WI38 (cell line): ENCODE measurements at regions not wholly inside any gene's neighbourhood (a gene's known extent, or its start where the extent isn't known, plus 50 kb on each side); places are given as distances from the start of the nearest gene placed in this dataset.
"Not testable (repeated sequence)": the region's sequence is repeated elsewhere in the genome, so short reads cannot be mapped to it uniquely, and the experiment has no call there.

Experiments
- H3K4me3 ChIP-seq: 2 replicates; pipeline ENCODE4 v1.5.1; 2011; ENCODE audit warnings: low read depth, mild to moderate bottlenecking, control low read depth, low read length
- CTCF ChIP-seq: IDR thresholded peaks from 2 replicates; pipeline ENCODE4 v1.5.1; 2012; ENCODE audit warnings: low read depth, mild to moderate bottlenecking, control low read depth, low read length

DNA sequence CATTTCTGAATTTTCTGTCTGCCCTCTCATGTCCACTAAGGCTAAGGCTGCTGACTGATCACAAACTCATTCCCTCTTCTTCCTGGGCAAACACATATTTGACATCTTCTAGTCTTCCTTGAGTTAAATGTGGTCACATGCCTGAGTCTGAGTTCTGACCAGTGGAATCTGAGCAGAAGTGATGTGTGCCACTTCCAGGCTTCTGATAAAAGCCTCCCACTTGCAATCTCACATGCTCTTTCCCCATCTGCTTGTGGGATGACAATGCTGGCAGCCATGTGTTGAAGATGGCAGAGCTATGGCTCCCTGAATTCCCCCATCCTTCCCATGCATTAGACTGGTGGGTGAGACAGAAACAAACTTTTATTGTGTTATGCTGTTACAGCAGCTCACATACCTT, 149.9 kb upstream of the ZNF648 start:
- TF ChIP-seq CTCF, result no peak
- H3K4me3 ChIP-seq, result no peak overlapping the region

DNA sequence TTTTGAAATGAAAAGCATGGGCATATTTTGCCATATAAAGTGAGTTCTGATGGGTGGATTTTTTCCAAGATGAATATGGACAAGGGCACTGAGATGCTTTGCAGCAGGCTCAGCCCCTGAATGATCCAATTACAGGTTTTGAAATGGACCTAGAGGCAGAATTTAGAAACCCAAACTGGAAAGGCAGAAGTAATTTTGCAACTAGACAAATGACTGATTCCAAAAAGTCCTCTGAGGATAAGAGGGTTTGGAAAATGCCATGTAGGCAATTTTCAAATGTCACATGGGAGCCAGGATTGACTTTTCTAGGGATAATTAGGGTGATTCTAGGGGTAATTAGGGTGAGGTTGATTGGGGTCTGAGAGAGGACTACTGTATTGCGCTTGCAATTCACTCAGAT, 148.9 kb upstream of the ZNF648 start:
- H3K4me3 ChIP-seq, result no peak overlapping the region
- no peak for TF ChIP-seq CTCF

DNA sequence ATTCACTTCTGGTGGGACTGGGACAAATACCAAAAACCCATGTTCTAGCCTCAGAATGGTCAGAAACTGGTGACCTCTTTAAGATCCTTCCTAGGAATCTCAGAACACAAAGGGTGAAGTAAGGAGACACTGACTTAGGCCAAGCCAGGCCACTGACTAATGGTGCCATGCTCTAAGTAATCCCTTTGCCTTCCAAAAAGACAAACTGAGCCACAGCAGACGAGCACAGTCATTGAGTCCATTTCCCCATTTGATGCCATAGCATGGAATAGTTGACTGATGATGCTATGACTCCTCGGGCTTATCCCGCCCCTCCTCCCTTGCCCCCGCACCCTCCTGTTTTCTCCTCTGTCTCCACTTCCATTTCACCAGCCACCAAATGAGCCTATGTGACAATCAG, 145.8 kb upstream of the ZNF648 start:
- H3K4me3 ChIP-seq, result no peak overlapping the region
- no peak for TF ChIP-seq CTCF

- H3K4me3 ChIP-seq, result no peak overlapping the region
- no peak for TF ChIP-seq CTCF
Measured at GRCh38 chr1:182206626-182207239, 145.2 kb upstream of the ZNF648 start.

DNA sequence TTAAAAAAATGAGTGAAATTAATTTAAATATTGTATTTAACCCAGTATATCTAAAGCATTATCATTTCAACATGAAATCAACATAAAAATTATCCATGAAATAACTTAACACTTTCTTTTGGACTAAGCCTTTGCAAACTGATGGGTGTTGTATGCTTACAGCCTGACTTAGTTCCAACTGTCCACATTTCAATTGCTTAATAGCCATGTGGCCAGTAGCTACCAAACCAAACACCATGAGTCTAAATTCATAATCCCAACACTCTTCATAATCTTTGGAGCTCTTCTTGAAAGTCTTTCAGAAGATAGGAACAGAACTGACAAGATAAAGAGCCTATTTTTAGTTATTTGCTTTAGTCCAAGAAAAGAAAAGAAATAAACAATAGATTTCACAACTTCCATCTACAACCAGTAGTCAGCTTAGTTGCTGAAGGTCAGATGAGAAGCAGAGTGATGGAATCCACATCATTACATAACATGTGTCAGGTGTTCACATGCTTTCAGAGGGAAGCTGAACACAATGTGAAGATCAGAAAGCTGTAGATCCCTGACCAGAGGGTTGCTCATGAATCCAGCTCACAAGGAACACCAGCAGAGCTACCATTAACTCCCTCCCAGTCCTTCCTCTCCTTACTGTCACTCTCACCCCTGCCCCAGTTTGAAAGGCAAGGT, 144.0 kb upstream of the ZNF648 start:
- no peak overlapping the region for H3K4me3 ChIP-seq
- no peak for TF ChIP-seq CTCF

DNA sequence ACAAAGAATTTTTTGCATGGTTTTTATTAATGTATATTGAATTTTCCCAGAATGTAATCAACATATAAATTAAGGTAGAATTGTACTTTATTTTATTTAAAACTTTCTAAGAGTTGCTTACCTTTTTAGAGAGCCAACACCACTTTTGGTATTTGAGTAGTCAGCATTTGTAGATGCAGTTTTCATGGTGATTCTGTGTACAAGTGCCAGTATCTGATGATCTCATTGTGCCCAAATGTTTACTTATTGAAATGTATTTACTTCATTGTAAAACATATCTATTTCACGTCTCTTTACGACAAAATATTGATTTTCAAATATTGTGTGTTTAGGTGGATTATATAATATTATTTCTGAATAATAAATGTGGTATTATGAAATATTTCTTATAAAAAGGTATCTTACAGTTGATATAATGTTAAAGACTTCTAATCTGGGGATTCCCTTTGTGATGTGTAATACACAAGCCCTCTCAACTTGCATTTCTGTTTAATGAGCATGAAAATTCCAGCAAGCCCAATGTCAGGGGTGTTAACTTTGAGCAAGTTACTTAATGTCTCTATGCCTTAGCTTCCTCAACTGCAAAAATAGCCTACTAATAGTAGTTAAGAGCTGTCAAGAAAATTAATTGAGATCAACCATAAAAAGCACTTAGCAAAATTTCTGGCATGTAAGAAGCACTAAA, 141.8 kb upstream of the ZNF648 start:
- TF ChIP-seq CTCF, result no peak
- no peak overlapping the region for H3K4me3 ChIP-seq

DNA sequence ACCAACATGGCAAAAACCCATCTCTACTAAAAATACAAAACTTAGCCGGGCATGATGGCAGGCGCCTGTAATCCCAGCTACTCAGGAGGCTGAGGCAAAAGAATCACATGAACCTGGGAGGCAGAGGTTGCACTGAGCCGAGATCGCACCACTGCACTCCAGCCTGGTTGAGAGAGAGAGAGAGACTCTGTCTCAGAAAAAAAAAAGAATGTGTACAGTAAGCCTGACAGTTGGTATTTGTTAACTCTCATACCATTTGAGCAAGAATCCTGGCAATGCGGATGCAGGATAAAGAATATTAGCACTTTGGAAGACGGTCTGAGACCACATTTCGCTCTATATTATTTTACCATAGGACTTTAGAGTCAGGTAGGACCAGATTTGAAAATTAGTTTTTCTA, 140.0 kb upstream of the ZNF648 start:
- H3K4me3 ChIP-seq, result not testable (repeated sequence)
